ENCODE measurements at regions not wholly inside any gene's neighbourhood (a gene's known extent, or its start where the extent isn't known, plus 50 kb on each side); places are given as distances from the start of the nearest gene placed in this dataset.
A peak's percentile ranks its signal among the peaks of the same experiment; 100 is the strongest.
"Not testable (repeated sequence)": the region's sequence is repeated elsewhere in the genome, so short reads cannot be mapped to it uniquely, and the experiment has no call there.

DNA sequence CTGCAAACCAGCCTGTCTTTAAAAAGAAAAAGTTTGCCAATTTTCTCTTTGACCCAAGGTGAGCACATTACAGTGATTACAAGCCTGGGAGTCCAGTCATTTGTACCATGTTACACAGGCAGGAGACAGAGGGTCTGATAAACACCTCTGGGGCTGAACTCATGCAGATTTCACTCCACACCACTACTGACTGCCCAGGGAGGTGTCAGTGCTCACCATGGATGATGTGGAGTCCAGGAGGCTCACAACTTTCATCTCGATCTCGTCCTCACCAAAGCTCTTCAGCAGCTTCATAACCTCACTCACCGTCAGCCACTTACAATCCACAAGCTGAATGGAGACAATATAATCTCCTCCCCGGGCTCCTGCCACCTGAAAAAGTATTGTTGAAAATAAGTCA, 302.4 kb downstream of the GOLGA6L6 start:
- H3K9me3 ChIP-seq (replicated peaks in 1 of 11); H3K9ac ChIP-seq; H3K27ac ChIP-seq; H3K36me3 ChIP-seq; H4K20me1 ChIP-seq; H3K27me3 ChIP-seq; H3K4me2 ChIP-seq; H3K4me3 ChIP-seq: not testable (repeated sequence)
- H3K4me1 ChIP-seq = peaks cover 3 to 13% (median 11%) of the 10 kb centered on the region in 10 experiments; a peak in 14 of 20 replicates

DNA sequence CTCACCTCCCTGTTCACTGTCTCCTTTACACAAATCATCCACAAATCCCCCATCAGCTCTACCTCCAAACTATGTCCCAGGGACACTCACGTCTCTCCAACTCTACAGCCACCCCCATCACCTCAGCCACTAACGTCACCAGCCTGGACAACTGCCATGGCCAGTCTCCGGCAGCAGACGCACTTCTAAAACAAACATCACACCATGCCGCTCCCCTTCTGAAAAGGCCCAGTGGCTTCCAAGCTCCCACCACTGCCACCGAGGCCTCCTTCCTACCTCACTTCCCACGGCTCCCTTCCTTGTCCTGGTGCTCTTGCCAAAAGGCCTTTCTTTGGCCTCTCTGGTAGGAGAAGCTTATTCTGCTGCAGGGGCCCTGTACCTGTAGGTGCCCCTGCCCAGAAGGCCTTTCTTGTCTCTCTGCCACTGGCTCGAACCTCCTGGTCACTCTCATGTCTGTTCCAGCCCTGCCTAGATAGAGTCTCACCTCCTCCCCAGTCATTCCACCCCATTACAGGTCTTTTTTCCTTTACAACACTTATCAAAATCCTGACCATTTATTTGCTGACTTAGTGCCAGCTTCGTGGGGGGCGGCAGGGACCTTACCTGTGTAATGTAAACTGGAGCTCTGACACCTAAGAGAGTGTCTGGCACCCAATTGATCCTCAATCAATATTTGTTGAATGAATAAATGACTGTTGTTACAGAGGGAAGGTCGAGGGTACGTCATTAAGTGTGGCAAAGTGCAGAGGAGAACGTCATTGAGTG, 304.2 kb downstream of the GOLGA6L6 start:
- H4K20me1 ChIP-seq; H3K36me3 ChIP-seq; H3K4me2 ChIP-seq; H3K27ac ChIP-seq; H3K9ac ChIP-seq; H3K27me3 ChIP-seq; H3K4me3 ChIP-seq; H3K9me3 ChIP-seq (replicated peaks in 1 of 11): not testable (repeated sequence)
- H3K4me1 ChIP-seq = peaks cover 3 to 13% (median 11%) of the 10 kb centered on the region in 10 experiments; a peak in 14 of 20 replicates

DNA sequence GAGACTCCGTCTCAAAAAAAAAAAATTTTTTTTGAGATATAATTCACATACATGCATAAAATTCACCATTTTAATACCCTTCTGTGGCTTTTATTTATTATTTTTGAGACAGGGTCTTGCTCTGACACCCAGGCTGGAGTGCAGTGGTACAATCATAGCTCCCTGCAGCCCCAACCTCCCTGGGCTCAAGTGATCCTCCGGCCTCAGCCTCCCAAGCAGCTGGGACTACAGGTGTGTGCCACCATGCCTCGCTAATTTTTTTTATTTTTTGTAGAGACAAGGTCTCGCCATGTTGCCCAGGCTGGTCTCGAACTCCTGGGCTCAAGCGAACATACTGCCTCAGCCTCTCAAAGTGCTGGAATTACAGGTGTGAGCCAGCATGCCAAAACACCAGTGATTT, 305.9 kb downstream of the GOLGA6L6 start:
- not testable (repeated sequence) for H3K9me3 ChIP-seq (replicated peaks in 1 of 11); H3K36me3 ChIP-seq; H3K4me3 ChIP-seq; H3K4me2 ChIP-seq; H3K27ac ChIP-seq; H3K9ac ChIP-seq; H4K20me1 ChIP-seq; H3K27me3 ChIP-seq
- H3K4me1 ChIP-seq = peaks cover 3 to 12% (median 10%) of the 10 kb centered on the region in 10 experiments; a peak in 14 of 20 replicates

DNA sequence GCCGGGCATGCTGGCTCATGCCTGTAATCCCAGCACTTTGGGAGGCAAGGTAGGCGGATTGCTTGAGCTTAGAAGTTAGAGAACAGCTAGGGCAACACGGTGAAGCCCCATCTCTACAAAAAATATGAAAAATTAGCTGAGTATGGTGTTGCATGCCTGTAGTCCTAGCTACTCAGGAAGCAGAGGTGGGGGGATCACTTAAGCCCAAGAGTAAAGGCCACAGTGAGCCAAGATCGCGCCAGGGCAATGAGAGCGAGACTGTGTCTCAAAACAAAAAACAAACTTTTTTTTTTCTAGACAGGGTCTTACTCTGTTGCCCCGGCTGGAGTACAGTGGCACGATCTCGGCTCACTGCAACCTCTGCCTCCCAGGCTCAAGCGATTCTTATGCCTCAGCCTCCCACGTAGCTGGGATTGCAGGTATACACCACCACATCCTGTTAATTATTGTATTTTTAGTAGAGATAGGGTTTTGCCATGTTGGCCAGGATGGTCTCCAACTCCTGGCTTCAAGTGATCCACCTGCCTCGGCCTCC, 307.5 kb downstream of the GOLGA6L6 start:
- not testable (repeated sequence) for H3K4me1 ChIP-seq; H3K4me2 ChIP-seq; H3K9ac ChIP-seq; H3K36me3 ChIP-seq; H3K27me3 ChIP-seq; H4K20me1 ChIP-seq; H3K4me3 ChIP-seq; H3K9me3 ChIP-seq (replicated peaks in 1 of 11); H3K27ac ChIP-seq

DNA sequence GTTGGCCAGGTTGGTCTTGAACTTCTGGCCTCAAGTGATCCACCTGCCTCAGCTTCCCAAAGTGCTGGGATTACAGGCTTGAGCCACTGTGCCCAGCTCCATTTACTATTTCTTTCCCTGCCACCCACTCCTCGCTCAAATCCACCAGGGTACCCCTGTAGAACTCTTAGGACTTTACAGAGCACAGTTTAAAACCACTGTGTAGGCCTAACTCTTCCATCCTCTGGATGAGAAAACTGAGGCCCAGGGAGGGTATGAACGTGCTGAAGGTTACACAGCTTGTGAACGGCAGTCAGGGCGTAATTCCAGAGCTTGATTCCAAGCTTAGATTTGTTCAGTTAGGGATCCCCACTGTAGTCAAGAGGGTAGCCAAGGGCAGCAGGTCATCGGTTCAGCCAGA, 309.1 kb downstream of the GOLGA6L6 start:
- H3K36me3 ChIP-seq; H3K27ac ChIP-seq; H3K4me3 ChIP-seq; H4K20me1 ChIP-seq; H3K4me1 ChIP-seq; H3K27me3 ChIP-seq; H3K9ac ChIP-seq; H3K9me3 ChIP-seq (replicated peaks in 1 of 11); H3K4me2 ChIP-seq: not testable (repeated sequence)

DNA sequence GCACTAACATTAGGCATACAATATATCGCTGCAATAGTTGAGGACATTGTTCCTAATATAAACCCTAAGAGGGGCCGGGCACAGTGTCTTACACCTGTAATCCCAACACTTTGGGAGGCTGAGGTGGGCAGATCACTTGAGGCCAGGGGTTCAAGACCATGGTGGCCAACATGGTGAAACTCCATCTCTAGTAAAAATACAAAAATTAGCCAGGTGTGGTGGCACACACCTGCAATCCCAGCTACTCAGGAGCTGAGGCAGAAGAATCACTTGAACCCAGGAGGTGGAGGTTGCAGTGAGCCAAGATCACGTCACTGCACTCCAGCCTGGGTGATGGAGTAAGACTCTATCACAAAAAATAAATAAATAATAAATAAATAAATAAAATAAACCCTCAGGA, 310.9 kb downstream of the GOLGA6L6 start:
- H3K9ac ChIP-seq; H3K4me2 ChIP-seq; H3K9me3 ChIP-seq (replicated peaks in 1 of 11); H3K36me3 ChIP-seq; H4K20me1 ChIP-seq; H3K27me3 ChIP-seq; H3K4me3 ChIP-seq; H3K27ac ChIP-seq; H3K4me1 ChIP-seq: not testable (repeated sequence)

DNA sequence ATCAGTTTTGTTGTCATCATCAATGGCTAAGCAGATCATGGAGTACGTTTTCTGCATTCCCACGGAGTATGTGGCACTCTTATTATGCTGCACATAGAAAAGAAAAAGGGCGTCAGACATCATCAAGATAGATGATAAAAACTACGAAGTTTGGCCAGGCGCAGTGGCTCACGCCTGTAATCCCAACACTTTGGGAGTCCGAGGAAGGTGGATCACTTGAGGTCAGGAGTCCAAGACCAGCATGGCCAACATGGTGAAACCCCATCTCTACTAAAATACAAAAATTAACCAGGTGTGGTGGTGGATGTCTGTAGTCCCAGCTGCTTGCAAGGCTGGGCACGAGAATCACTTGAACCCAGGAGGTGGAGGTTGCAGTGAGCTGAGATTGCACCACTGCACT, 312.8 kb downstream of the GOLGA6L6 start:
- H3K9me3 ChIP-seq (replicated peaks in 1 of 11); H3K27ac ChIP-seq; H3K27me3 ChIP-seq; H4K20me1 ChIP-seq; H3K36me3 ChIP-seq; H3K4me2 ChIP-seq; H3K9ac ChIP-seq; H3K4me3 ChIP-seq; H3K4me1 ChIP-seq: not testable (repeated sequence)

DNA sequence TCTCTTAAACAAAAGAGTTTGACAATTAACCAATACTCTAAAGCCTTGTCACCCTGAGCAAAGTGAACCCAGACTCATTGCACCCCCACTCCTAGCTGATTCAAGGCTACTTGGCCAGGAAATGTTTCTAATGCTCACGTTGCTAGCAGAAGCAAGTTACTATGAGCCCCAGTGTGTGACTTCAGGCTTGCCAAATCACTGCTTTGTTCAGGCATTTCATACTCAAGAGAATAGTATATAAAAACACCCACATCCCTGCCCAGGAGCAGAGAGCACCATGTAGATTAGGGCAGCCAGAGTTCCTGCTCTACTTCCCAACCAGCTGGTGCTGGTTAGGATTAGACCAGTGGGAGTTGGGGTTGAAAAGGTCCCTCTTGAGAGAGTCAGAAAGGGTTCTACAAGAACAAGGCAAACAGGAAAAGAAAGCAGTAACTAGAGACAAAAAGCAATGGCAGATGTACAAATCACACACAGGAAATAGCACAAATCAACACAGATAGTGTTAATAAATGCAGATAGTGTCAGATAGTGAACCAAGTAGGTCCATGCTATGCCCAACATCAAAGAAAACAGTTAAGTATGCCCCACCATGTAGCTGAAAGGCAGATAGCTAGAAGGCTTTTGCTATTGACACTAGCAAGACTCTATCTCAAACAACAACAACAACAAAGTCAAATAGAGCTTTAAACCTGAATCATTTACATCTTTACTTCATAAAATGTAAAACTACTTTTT, 314.3 kb downstream of the GOLGA6L6 start:
- not testable (repeated sequence) for H3K4me3 ChIP-seq; H3K4me1 ChIP-seq; H3K27me3 ChIP-seq; H3K27ac ChIP-seq; H3K9me3 ChIP-seq (replicated peaks in 1 of 11); H3K36me3 ChIP-seq; H3K9ac ChIP-seq; H4K20me1 ChIP-seq
- H3K4me2 ChIP-seq = peak overlapping the region in 7 of 11 experiments; percentile 0 to 30 (median 13); a peak in 11 of 22 replicates

DNA sequence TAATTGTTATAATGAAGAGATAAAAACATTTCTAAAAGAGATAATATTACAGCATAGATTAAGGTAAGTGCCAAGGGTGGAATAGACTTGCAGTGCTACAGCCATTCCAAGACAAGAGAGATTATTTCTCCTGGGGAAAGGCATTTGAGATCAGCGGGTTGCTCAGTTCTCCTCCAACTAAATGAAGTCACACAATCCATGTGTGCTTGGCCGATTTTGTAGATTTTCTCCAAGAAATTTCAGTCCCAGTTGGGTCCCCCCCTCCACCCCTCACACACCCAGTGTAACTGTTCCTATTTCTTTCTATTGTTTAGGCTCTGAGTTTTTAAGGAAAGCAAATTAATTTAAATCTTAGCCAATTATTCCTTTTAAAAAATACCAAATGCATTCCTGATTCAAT, 315.1 kb downstream of the GOLGA6L6 start:
- not testable (repeated sequence) for H4K20me1 ChIP-seq; H3K9ac ChIP-seq; H3K9me3 ChIP-seq (replicated peaks in 1 of 11); H3K27ac ChIP-seq; H3K4me2 ChIP-seq; H3K27me3 ChIP-seq; H3K36me3 ChIP-seq; H3K4me3 ChIP-seq; H3K4me1 ChIP-seq

DNA sequence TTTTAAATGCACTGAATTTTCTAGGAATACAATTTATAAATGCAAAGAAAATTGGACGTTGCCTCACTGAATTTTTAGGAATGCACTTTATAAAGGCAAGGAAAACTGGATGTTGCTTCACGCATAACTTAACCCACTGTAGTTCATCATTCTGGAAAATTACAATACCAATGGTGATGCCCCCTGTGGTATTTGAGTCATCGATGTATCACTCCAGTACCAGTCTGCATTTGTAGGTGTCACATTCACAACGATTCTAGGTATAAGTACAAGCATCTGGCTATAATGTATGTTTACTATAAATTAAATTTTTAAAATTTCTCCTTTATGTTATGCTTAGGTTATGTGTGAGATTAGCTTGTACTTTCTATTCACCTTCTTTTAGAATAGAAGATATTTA, 320.5 kb downstream of the GOLGA6L6 start:
- H3K4me1 ChIP-seq; H3K9me3 ChIP-seq (replicated peaks in 1 of 11); H3K4me3 ChIP-seq; H3K27me3 ChIP-seq; H4K20me1 ChIP-seq; H3K36me3 ChIP-seq; H3K27ac ChIP-seq; H3K9ac ChIP-seq; H3K4me2 ChIP-seq: not testable (repeated sequence)

DNA sequence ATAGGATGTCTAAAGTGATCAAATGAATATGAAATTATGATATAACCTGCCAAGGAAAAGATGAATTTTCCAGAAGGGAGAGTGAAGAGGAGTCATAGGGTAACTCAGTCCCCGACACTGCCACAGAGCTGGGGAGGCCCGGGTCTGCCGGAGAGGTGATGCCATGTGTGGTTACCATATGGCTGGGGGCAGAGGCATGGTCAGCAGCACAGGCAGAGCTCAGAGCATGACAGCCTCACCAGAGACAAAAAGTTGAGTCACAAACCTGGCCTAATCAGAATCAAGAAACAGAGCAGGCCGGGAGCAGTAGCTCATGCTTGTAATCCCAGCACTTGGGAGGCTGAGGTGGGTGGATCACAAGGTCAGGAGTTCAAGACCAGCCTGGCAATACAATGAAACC, 322.4 kb downstream of the GOLGA6L6 start:
- H3K4me3 ChIP-seq, H3K27ac ChIP-seq, H3K9ac ChIP-seq: not testable (repeated sequence)

DNA sequence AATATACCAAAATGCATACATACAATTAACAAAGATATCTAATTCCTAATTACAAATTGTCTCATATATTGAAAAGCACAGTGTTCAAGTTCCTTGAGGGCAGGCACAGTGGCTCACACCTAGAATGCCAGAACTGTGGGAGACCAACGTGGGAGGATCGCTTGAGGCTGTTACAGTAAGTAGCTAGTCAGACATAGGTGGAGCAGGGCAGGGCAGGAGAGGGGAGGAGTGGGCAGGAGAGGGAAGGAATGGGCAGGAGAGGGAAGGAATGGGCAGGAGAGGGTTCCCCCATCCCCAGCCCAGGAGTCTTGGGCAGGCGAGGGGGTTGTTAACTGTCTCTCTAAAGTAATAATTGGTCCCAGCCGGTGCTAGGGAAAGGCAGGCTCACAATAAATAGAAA, 325.9 kb downstream of the GOLGA6L6 start:
- not testable (repeated sequence) for H3K36me3 ChIP-seq; H3K27me3 ChIP-seq; H3K4me2 ChIP-seq; H3K27ac ChIP-seq; H3K9ac ChIP-seq; H3K9me3 ChIP-seq (replicated peaks in 1 of 11); H3K4me3 ChIP-seq; H3K4me1 ChIP-seq; H4K20me1 ChIP-seq

More for the DNA sequence above, 322.4 kb downstream of the GOLGA6L6 start:
- not testable (repeated sequence) for H4K20me1 ChIP-seq; H3K4me1 ChIP-seq; H3K9me3 ChIP-seq (replicated peaks in 1 of 11); H3K36me3 ChIP-seq; H3K4me2 ChIP-seq; H3K27me3 ChIP-seq

DNA sequence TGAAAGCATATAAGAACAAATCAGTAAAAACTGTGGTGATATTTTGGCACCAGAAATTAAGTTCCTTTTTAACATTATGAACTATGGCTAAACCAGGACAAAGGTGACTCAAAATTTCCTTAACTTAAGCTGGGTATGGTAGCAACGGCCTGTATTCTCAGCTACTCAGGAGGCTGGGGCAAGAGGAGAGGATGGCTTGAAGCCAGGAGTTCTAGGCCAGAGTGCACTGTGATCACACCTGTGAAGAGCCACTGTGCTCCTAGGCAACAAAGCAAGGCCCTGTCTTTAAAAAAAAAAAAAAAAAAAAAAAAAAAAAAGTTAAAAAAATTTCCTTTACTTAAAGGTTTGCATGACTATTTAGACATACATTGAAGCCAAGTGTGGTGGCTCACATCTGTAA, 327.5 kb downstream of the GOLGA6L6 start:
- not testable (repeated sequence) for H3K4me1 ChIP-seq; H4K20me1 ChIP-seq; H3K36me3 ChIP-seq; H3K27ac ChIP-seq; H3K9ac ChIP-seq; H3K27me3 ChIP-seq; H3K4me3 ChIP-seq; H3K4me2 ChIP-seq; H3K9me3 ChIP-seq (replicated peaks in 1 of 11)

All from BLaER1 treated with 17β-estradiol and CSF1 and Interleukin-3, amounts not matched to agents 10 nM and 100 nM (cell line).